ENCODE measurements at regions not wholly inside any gene's neighbourhood (a gene's known extent, or its start where the extent isn't known, plus 50 kb on each side); places are given as distances from the start of the nearest gene placed in this dataset.

- Mint-ChIP-seq H3K27ac (no peak overlapping the region), H3K4me3 (no peak overlapping the region), H3K36me3 (no peaks in the 10 kb centered on the region), H3K4me1 (no peaks in the 10 kb centered on the region), H3K9me3 (peaks cover 5% of the 10 kb centered on the region)
- ATAC-seq (no peak), DNase-seq (ENCODE audit: low spot score in 2 of 2) (no peak)
These were observed 877.7 kb downstream of the CBLN2 start for GRCh38 chr18:71666481-71666880.

- Mint-ChIP-seq H3K36me3 (no peaks in the 10 kb centered on the region), H3K4me1 (no peaks in the 10 kb centered on the region), H3K4me3 (no peak overlapping the region), H3K27ac (no peak overlapping the region), H3K9me3 (peaks cover 8% of the 10 kb centered on the region)
- no peak for DNase-seq (ENCODE audit: low spot score in 2 of 2)
- no peak for ATAC-seq
These were observed 879.0 kb downstream of the CBLN2 start for GRCh38 chr18:71665131-71665530.

DNA sequence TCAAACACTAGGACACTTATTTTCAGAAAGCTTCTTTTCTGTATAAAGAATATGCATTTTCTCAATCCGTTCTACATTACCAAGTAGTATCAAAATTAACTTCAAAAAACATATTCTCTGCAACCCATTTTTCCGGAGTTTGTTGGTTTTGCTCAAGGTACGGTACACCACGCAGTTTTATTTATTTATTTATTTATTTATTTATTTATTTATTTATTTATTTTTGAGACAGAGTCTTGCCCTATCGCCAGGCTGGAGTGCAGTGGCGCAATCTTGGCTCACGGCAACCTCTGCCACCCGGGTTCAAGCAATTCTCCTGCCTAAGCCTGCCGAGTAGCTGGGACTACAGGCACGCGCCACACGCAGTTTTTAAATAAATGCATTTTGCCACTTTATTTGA is 900.3 kb downstream of the CBLN2 start:
- no peaks in the 10 kb centered on the region for H3K4me1 Mint-ChIP-seq
- H3K4me3 Mint-ChIP-seq, result no peak overlapping the region
- no peak overlapping the region for H3K27ac Mint-ChIP-seq
- no peaks in the 10 kb centered on the region for H3K9me3 Mint-ChIP-seq
- DNase-seq (ENCODE audit: low spot score in 2 of 2) (no peak), ATAC-seq (no peak)
- H3K36me3 Mint-ChIP-seq, result no peaks in the 10 kb centered on the region

GRCh38 chr18:71630696-71631095 is 913.4 kb downstream of the CBLN2 start:
- no peak for ATAC-seq
- H3K9me3 Mint-ChIP-seq, result peaks cover 7% of the 10 kb centered on the region
- DNase-seq (ENCODE audit: low spot score in 2 of 2), result no peak
- no peak overlapping the region for H3K4me3 Mint-ChIP-seq
- no peaks in the 10 kb centered on the region for H3K36me3 Mint-ChIP-seq
- no peaks in the 10 kb centered on the region for H3K4me1 Mint-ChIP-seq
- H3K27ac Mint-ChIP-seq, result no peak overlapping the region

DNA sequence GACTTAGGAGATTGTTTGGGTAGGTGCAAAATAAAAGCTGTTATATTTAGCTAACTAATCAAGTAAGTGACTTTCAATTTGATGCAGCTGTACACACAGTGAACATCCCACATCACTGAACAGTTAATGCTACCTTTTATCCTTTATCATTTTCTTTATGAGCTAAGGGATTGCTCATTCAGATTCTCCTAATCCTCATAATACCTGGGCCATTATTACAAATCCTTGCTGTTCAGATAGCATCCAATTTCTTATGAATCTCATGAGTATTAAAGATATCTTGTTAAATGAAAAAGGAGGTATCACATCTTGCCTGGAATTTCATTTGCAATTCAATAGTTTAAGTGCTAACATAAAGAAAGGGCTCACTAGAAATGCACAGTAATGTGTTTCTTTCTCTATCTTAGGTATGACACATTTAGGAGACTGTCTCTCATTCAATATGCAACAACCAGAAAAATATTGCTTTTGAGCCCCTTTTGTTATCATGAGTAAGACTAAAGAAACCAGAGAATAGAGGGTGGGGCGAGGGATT is 918.5 kb downstream of the CBLN2 start:
- Mint-ChIP-seq H3K36me3 (no peaks in the 10 kb centered on the region), H3K4me3 (no peak overlapping the region), H3K27ac (no peak overlapping the region), H3K9me3 (peaks cover 5% of the 10 kb centered on the region), H3K4me1 (no peaks in the 10 kb centered on the region)
- ATAC-seq, result no peak
- DNase-seq (ENCODE audit: low spot score in 2 of 2), result no peak

DNA sequence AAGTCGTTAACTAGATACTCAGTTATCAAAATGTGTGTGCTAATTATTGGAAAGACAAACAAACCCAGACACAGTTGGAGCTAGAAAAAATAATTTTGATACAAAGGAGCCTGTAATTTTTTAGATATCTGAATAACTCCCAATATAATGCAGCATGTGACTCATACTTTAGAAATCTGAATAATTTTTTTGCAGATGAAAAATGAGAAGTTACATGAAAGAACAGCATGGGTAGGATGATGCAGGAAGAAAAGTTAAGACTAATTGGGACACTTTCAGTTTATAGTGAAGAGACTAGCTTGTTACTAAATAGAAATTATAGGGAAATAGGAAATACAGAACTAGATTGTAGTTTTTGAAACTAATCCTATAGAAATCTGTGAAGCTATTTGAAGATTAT is 945.8 kb downstream of the CBLN2 start:
- H3K4me3 Mint-ChIP-seq, result no peak overlapping the region
- H3K4me1 Mint-ChIP-seq, result no peaks in the 10 kb centered on the region
- H3K27ac Mint-ChIP-seq, result no peak overlapping the region
- peaks cover 16% of the 10 kb centered on the region for H3K9me3 Mint-ChIP-seq
- ATAC-seq (no peak), DNase-seq (ENCODE audit: low spot score in 2 of 2) (no peak)
- H3K36me3 Mint-ChIP-seq, result no peaks in the 10 kb centered on the region

- ATAC-seq (no peak), DNase-seq (ENCODE audit: low spot score in 2 of 2) (no peak)
- H3K9me3 Mint-ChIP-seq, result peaks cover 13% of the 10 kb centered on the region
- H3K27ac Mint-ChIP-seq, result no peak overlapping the region
- no peak overlapping the region for H3K4me3 Mint-ChIP-seq
- no peaks in the 10 kb centered on the region for H3K36me3 Mint-ChIP-seq
- no peaks in the 10 kb centered on the region for H3K4me1 Mint-ChIP-seq
These were observed 946.9 kb downstream of the CBLN2 start for GRCh38 chr18:71597219-71597618.

DNA sequence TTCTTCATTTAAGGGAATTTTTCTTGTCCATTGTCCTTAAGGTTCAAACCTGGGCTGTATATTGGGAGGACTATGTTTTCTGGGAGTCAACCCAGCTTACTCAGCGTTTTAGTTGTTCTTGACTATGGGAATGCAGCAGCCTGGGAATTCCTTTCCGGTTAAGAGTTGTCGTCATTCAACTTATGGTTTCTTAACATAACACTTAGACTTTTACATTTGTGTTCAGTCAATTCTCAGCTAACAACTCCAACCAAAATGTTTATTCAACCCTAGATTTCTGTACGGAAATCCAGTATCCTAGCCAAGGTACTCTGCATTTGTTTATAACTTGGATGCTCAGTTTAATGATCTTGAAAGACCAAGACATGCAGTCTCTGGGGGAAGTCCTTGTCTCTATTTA is 960.9 kb downstream of the CBLN2 start:
- peaks cover 1% of the 10 kb centered on the region for H3K9me3 Mint-ChIP-seq
- no peaks in the 10 kb centered on the region for H3K4me1 Mint-ChIP-seq
- H3K36me3 Mint-ChIP-seq, result no peaks in the 10 kb centered on the region
- H3K27ac Mint-ChIP-seq, result no peak overlapping the region
- DNase-seq (ENCODE audit: low spot score in 2 of 2) (no peak), ATAC-seq (no peak)
- no peak overlapping the region for H3K4me3 Mint-ChIP-seq

- Mint-ChIP-seq H3K4me3 (no peak overlapping the region), H3K9me3 (peaks cover 22% of the 10 kb centered on the region)
These were observed 989.5 kb downstream of the CBLN2 start for GRCh38 chr18:71554686-71555085.

GRCh38 chr18:71541643-71542042 is 1002.5 kb downstream of the CBLN2 start:
- no peaks in the 10 kb centered on the region for H3K36me3 Mint-ChIP-seq
- no peak overlapping the region for H3K4me3 Mint-ChIP-seq
- no peak overlapping the region for H3K27ac Mint-ChIP-seq
- ATAC-seq (no peak), DNase-seq (ENCODE audit: low spot score in 2 of 2) (no peak)
- no peaks in the 10 kb centered on the region for H3K4me1 Mint-ChIP-seq
- peaks cover 6% of the 10 kb centered on the region for H3K9me3 Mint-ChIP-seq

More at GRCh38 chr18:71554686-71555085, 989.5 kb downstream of the CBLN2 start:
- no peak for DNase-seq (ENCODE audit: low spot score in 2 of 2)
- H3K36me3 Mint-ChIP-seq, result no peaks in the 10 kb centered on the region
- no peak for ATAC-seq
- H3K4me1 Mint-ChIP-seq, result no peaks in the 10 kb centered on the region
- H3K27ac Mint-ChIP-seq, result no peak overlapping the region

- H3K9me3 Mint-ChIP-seq, result peaks cover 18% of the 10 kb centered on the region
- H3K4me1 Mint-ChIP-seq, result no peaks in the 10 kb centered on the region
- no peak for ATAC-seq
These were observed 1014.3 kb downstream of the CBLN2 start for GRCh38 chr18:71529703-71530303.

GRCh38 chr18:71523483-71524435 is 1020.4 kb downstream of the CBLN2 start:
- no peak for ATAC-seq
- H3K9me3 Mint-ChIP-seq, result peaks cover 17% of the 10 kb centered on the region
- DNase-seq (ENCODE audit: low spot score in 2 of 2), result no peak
- no peaks in the 10 kb centered on the region for H3K36me3 Mint-ChIP-seq
- H3K4me1 Mint-ChIP-seq, result no peaks in the 10 kb centered on the region
- no peak overlapping the region for H3K27ac Mint-ChIP-seq
- no peak overlapping the region for H3K4me3 Mint-ChIP-seq

More at GRCh38 chr18:71529703-71530303, 1014.3 kb downstream of the CBLN2 start:
- Mint-ChIP-seq H3K36me3 (no peaks in the 10 kb centered on the region), H3K27ac (no peak overlapping the region), H3K4me3 (no peak overlapping the region)
- no peak for DNase-seq (ENCODE audit: low spot score in 2 of 2)

- Mint-ChIP-seq H3K9me3 (peaks cover 14% of the 10 kb centered on the region), H3K36me3 (no peaks in the 10 kb centered on the region), H3K4me3 (no peak overlapping the region), H3K4me1 (no peaks in the 10 kb centered on the region), H3K27ac (no peak overlapping the region)
- ATAC-seq (no peak), DNase-seq (ENCODE audit: low spot score in 2 of 2) (no peak)
These were observed 1038.6 kb downstream of the CBLN2 start for GRCh38 chr18:71505526-71505925.

GRCh38 chr18:71503222-71503621 is 1040.9 kb downstream of the CBLN2 start:
- H3K36me3 Mint-ChIP-seq, result no peaks in the 10 kb centered on the region
- DNase-seq (ENCODE audit: low spot score in 2 of 2) (no peak), ATAC-seq (no peak)
- H3K27ac Mint-ChIP-seq, result no peak overlapping the region
- peaks cover 18% of the 10 kb centered on the region for H3K9me3 Mint-ChIP-seq
- no peaks in the 10 kb centered on the region for H3K4me1 Mint-ChIP-seq
- H3K4me3 Mint-ChIP-seq, result no peak overlapping the region

GRCh38 chr18:71485611-71486010 is 1058.5 kb downstream of the CBLN2 start:
- DNase-seq (ENCODE audit: low spot score in 2 of 2), result no peak
- Mint-ChIP-seq H3K27ac (no peak overlapping the region), H3K4me3 (no peak overlapping the region), H3K36me3 (no peaks in the 10 kb centered on the region), H3K9me3 (peaks cover 5% of the 10 kb centered on the region), H3K4me1 (no peaks in the 10 kb centered on the region)
- ATAC-seq, result no peak
